ENCODE measurements at regions not wholly inside any gene's neighbourhood (a gene's known extent, or its start where the extent isn't known, plus 50 kb on each side); places are given as distances from the start of the nearest gene placed in this dataset.

- Histone ChIP-seq H3K9ac (ENCODE audit: low read depth in 1 of 2, low read length in 2 of 2) (no peak overlapping the region), H3K4me3 (ENCODE audit: low read depth in 1 of 3, low read length in 3 of 3) (no peak overlapping the region), H3K9me3 (ENCODE audit: control insufficient read depth in 4 of 4, low read length in 3 of 4) (no peaks in the 10 kb centered on the region), H3K4me1 (ENCODE audit: control insufficient read depth in 4 of 4, insufficient read depth in 4 of 4, low read length in 3 of 4) (no peaks in the 10 kb centered on the region), H3K36me3 (ENCODE audit: control insufficient read depth in 4 of 4, insufficient read depth in 3 of 4, low read depth in 1 of 4, low read length in 3 of 4) (no peaks in the 10 kb centered on the region), H3K27me3 (ENCODE audit: control insufficient read depth in 4 of 4, insufficient read depth in 4 of 4, low read length in 3 of 4) (no peaks in the 10 kb centered on the region), H3K27ac (ENCODE audit: low read depth in 1 of 2, low read length in 2 of 2) (no peak overlapping the region)
- DNase-seq (ENCODE audit: low spot score): no peak
- TF ChIP-seq NR2F2 (IDR thresholded peaks at IDR 0.05) (no peak), HNF4G (IDR thresholded peaks at IDR 0.05) (no peak), JUND (IDR thresholded peaks at IDR 0.05) (no peak), HNF4A (conservative IDR thresholded peaks at IDR 0.05) (no peak), MAX (IDR thresholded peaks at IDR 0.05) (no peak), FOXA1 (IDR thresholded peaks at IDR 0.05) (no peak), YY1 (IDR thresholded peaks at IDR 0.05) (no peak), EGR1 (IDR thresholded peaks at IDR 0.05; ENCODE audit: low read depth in 2 of 2) (no peak), SP1 (IDR thresholded peaks at IDR 0.05) (no peak), GABPA (IDR thresholded peaks at IDR 0.05 in 1 of 2, conservative IDR thresholded peaks at IDR 0.05 in 1 of 2) (no peak), TAF1 (conservative IDR thresholded peaks at IDR 0.05) (no peak), FOXA2 (IDR thresholded peaks at IDR 0.05) (no peak), RAD21 (IDR thresholded peaks at IDR 0.05) (no peak), RXRA (IDR thresholded peaks at IDR 0.05) (no peak), ZBTB33 (IDR thresholded peaks at IDR 0.05) (no peak)
- TF ChIP-seq, protein P1, sequence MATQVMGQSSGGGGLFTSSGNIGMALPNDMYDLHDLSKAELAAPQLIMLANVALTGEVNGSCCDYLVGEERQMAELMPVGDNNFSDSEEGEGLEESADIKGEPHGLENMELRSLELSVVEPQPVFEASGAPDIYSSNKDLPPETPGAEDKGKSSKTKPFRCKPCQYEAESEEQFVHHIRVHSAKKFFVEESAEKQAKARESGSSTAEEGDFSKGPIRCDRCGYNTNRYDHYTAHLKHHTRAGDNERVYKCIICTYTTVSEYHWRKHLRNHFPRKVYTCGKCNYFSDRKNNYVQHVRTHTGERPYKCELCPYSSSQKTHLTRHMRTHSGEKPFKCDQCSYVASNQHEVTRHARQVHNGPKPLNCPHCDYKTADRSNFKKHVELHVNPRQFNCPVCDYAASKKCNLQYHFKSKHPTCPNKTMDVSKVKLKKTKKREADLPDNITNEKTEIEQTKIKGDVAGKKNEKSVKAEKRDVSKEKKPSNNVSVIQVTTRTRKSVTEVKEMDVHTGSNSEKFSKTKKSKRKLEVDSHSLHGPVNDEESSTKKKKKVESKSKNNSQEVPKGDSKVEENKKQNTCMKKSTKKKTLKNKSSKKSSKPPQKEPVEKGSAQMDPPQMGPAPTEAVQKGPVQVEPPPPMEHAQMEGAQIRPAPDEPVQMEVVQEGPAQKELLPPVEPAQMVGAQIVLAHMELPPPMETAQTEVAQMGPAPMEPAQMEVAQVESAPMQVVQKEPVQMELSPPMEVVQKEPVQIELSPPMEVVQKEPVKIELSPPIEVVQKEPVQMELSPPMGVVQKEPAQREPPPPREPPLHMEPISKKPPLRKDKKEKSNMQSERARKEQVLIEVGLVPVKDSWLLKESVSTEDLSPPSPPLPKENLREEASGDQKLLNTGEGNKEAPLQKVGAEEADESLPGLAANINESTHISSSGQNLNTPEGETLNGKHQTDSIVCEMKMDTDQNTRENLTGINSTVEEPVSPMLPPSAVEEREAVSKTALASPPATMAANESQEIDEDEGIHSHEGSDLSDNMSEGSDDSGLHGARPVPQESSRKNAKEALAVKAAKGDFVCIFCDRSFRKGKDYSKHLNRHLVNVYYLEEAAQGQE (IDR thresholded peaks at IDR 0.05): no peak
- TF ChIP-seq, protein P2, sequence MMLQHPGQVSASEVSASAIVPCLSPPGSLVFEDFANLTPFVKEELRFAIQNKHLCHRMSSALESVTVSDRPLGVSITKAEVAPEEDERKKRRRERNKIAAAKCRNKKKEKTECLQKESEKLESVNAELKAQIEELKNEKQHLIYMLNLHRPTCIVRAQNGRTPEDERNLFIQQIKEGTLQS (IDR thresholded peaks at IDR 0.05): no peak
- TF ChIP-seq, protein P3, sequence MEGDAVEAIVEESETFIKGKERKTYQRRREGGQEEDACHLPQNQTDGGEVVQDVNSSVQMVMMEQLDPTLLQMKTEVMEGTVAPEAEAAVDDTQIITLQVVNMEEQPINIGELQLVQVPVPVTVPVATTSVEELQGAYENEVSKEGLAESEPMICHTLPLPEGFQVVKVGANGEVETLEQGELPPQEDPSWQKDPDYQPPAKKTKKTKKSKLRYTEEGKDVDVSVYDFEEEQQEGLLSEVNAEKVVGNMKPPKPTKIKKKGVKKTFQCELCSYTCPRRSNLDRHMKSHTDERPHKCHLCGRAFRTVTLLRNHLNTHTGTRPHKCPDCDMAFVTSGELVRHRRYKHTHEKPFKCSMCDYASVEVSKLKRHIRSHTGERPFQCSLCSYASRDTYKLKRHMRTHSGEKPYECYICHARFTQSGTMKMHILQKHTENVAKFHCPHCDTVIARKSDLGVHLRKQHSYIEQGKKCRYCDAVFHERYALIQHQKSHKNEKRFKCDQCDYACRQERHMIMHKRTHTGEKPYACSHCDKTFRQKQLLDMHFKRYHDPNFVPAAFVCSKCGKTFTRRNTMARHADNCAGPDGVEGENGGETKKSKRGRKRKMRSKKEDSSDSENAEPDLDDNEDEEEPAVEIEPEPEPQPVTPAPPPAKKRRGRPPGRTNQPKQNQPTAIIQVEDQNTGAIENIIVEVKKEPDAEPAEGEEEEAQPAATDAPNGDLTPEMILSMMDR (IDR thresholded peaks at IDR 0.05; ENCODE audit: low read depth, low read length, missing input control): no peak
- 76% methylated on average over 2 of the region's 2 CpGs for WGBS
Measured at GRCh38 chr3:59240666-59241255, 190.9 kb upstream of the CFAP20DC start.
